IMR-90 (cell line): ENCODE measurements at regions not wholly inside any gene's neighbourhood (a gene's known extent, or its start where the extent isn't known, plus 50 kb on each side); places are given as distances from the start of the nearest gene placed in this dataset.
"Not testable (repeated sequence)": the region's sequence is repeated elsewhere in the genome, so short reads cannot be mapped to it uniquely, and the experiment has no call there.

Experiments used
- ATAC-seq: fragments of 200-7000 bp; cut with Tn5 transposase; 2 replicates; pipeline ENCODE4 v1.9.1; 2020; ENCODE audit warnings: low read depth, mild to moderate bottlenecking, moderate library complexity
- BruUV-seq: library from RNA; stranded (reverse); fragments of 400-500 nt; replicated peaks from 2 replicates; lab custom pipeline; 2021; lab: Mats Ljungman, UMichigan
- CTCF ChIA-PET: fragments of 300-600 bp; formaldehyde crosslinking; extraction: SDS; loops from one replicate; lab custom pipeline; 2021; ENCODE audit warnings: antibody characterized with exemption; lab: Yijun Ruan, JAX
- POLR2A ChIA-PET: fragments of 300-600 bp; sonication (Branson Sonifier 250); formaldehyde crosslinking; loops from one replicate; lab custom pipeline; 2022; ENCODE audit warnings: antibody characterized with exemption; ENCODE audit not compliant: unreplicated experiment; lab: Charles Lee
- DNase-seq: peaks from one replicate; pipeline ENCODE4 v3.0.0; 2013
- H2AFZ ChIP-seq: replicated peaks from 2 replicates; pipeline ENCODE3; 2013; ENCODE audit warnings: low read length, mild to moderate bottlenecking; ENCODE audit not compliant: poor library complexity
- H2AK5ac ChIP-seq: 2 replicates; pipeline ENCODE4 v1.6.1; 2013; ENCODE audit warnings: low read depth, low read length, inconsistent platforms
- H2AK9ac ChIP-seq: replicated peaks from 2 replicates; pipeline ENCODE3; 2013; ENCODE audit warnings: mild to moderate bottlenecking, low read depth, low read length, moderate library complexity; ENCODE audit not compliant: poor library complexity
- H2BK120ac ChIP-seq: 2 replicates; pipeline ENCODE4 v1.6.1; 2013; ENCODE audit warnings: low read depth, low read length, inconsistent platforms
- H2BK15ac ChIP-seq: 3 replicates; pipeline ENCODE4 v1.6.1; 2013; ENCODE audit warnings: low read depth, low read length, inconsistent platforms
- H2BK20ac ChIP-seq: 2 replicates; pipeline ENCODE4 v1.6.1; 2013; ENCODE audit warnings: low read depth, mild to moderate bottlenecking, inconsistent platforms, low read length, moderate library complexity
- H2BK5ac ChIP-seq: 2 replicates; pipeline ENCODE4 v1.6.1; 2013; ENCODE audit warnings: mild to moderate bottlenecking, low read depth, low read length, inconsistent platforms; ENCODE audit not compliant: poor library complexity, severe bottlenecking
- H3K14ac ChIP-seq: replicated peaks from 2 replicates; pipeline ENCODE4 v1.6.1; 2013; ENCODE audit warnings: low read depth, low read length, inconsistent platforms
- H3K18ac ChIP-seq: 2 replicates; pipeline ENCODE4 v1.6.1; 2013; ENCODE audit warnings: low read depth, low read length, control low read depth
- H3K23ac ChIP-seq: 2 replicates; pipeline ENCODE4 v1.6.1; 2013; ENCODE audit warnings: low read depth, low read length, inconsistent platforms
- H3K27ac ChIP-seq: 2 replicates; pipeline ENCODE4 v1.5.1; 2013; ENCODE audit warnings: mild to moderate bottlenecking, control low read depth, low read length; ENCODE audit not compliant: insufficient read depth
- H3K27me3 ChIP-seq: 2 replicates; pipeline ENCODE4 v1.6.1; 2013; ENCODE audit warnings: low read length; ENCODE audit not compliant: control insufficient read depth, insufficient read depth
- H3K36me3 ChIP-seq: 2 replicates; pipeline ENCODE4 v1.6.1; 2013; ENCODE audit warnings: low read length, mixed read lengths; ENCODE audit not compliant: control insufficient read depth, insufficient read depth
- H3K4ac ChIP-seq: 2 replicates; pipeline ENCODE4 v1.6.1; 2013; ENCODE audit warnings: low read depth, low read length, inconsistent platforms
- H3K4me1 ChIP-seq: 2 replicates; pipeline ENCODE4 v1.6.1; 2013; ENCODE audit warnings: low read length, mixed read lengths; ENCODE audit not compliant: control insufficient read depth, insufficient read depth
- H3K4me2 ChIP-seq: 2 replicates; pipeline ENCODE4 v1.6.1; 2013; ENCODE audit warnings: low read depth, mild to moderate bottlenecking, control low read depth, low read length, moderate library complexity
- H3K4me3 ChIP-seq: 2 replicates; pipeline ENCODE4 v1.5.1; 2013; ENCODE audit warnings: low read depth, mild to moderate bottlenecking, control low read depth, low read length, moderate library complexity; ENCODE audit not compliant: insufficient read depth
- H3K56ac ChIP-seq: 2 replicates; pipeline ENCODE4 v1.6.1; 2013; ENCODE audit warnings: low read length, inconsistent platforms; ENCODE audit not compliant: insufficient read depth; ENCODE audit errors: extremely low read depth
- H3K79me1 ChIP-seq, 2 experiments: 2 replicates each; pipeline ENCODE4 v1.6.1; 2013; ENCODE audit warnings: low read length in 2 of 2, inconsistent platforms in 1 of 2, low read depth in 1 of 2
- H3K9ac ChIP-seq: 2 replicates; pipeline ENCODE4 v1.6.1; 2013; ENCODE audit warnings: low read depth, low read length, control low read depth
- H3K9me1 ChIP-seq: 2 replicates; pipeline ENCODE4 v1.6.1; 2013; ENCODE audit warnings: low read length, inconsistent platforms; ENCODE audit not compliant: insufficient read depth
- H3K9me3 ChIP-seq: 2 replicates; pipeline ENCODE4 v1.6.1; 2013; ENCODE audit warnings: low read length; ENCODE audit not compliant: control insufficient read depth, insufficient read depth
- H4K20me1 ChIP-seq: 2 replicates; pipeline ENCODE4 v1.6.1; 2013; ENCODE audit warnings: low read length, inconsistent platforms; ENCODE audit not compliant: insufficient read depth
- H4K5ac ChIP-seq: 2 replicates; pipeline ENCODE4 v1.6.1; 2013; ENCODE audit warnings: mild to moderate bottlenecking, low read depth, low read length, control low read depth
- H4K8ac ChIP-seq, 2 experiments: 2 replicates each; pipeline ENCODE4 v1.6.1; 2013; ENCODE audit warnings: low read depth in 2 of 2, low read length in 2 of 2, control low read depth in 1 of 2, inconsistent platforms in 1 of 2
- H4K91ac ChIP-seq: 2 replicates; pipeline ENCODE4 v1.6.1; 2013; ENCODE audit warnings: low read depth, low read length, inconsistent platforms; ENCODE audit not compliant: insufficient read depth
- WGBS, 2 experiments: methylation state at CpG; one replicate each; pipeline versions ENCODE4 v1.1.5 to v1.1.7; 2013; ENCODE audit warnings: missing lambda C conversion rate in 2 of 2; ENCODE audit not compliant: insufficient read length in 1 of 2; ENCODE audit errors: extremely low coverage in 2 of 2; 5-methylcytosine and 5-hydroxymethylcytosine counted together
- dilution Hi-C: fragments of 300-500 bp; cut with HindIII; formaldehyde crosslinking; loops from one replicate; pipeline ENCODE4 v1.14.3; 2018; ENCODE audit warnings: low sequenced_read_pairs; ENCODE audit not compliant: unreplicated experiment
- in situ Hi-C: fragments of 300-500 bp; cut with MboI; formaldehyde crosslinking; loops from 3 replicates; pipeline ENCODE4 v1.14.3; 2019; ENCODE audit warnings: low sequenced_read_pairs, inconsistent platforms, mixed read lengths
- intact Hi-C: fragments of 100-400 bp; cut with micrococcal nuclease; formaldehyde crosslinking; loops from 2 replicates; pipeline ENCODE4 v1.10.0; 2022

DNA sequence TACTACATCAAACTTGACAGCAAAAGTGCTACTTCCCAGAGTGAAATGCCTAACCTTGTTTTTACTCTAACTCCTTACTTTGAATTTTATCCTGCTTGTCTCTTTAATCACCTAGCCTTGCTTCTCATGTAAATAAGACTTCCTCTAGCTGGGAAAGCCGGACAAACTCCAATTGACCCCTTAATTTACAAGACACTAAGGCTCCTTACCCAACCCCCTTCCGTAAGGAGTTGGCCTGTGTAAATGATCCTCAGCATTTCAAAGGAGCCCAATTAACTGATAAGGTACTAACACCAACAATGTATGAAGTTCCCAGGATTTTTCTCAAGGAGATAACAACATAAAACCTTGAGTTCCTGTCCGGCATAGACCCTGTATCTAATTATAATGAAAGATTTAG lies 1728.4 kb downstream of the BRINP3 start:
- H2BK5ac ChIP-seq, in situ Hi-C loops, H2BK15ac ChIP-seq, H3K9ac ChIP-seq, H3K9me1 ChIP-seq, H4K91ac ChIP-seq, H2AK5ac ChIP-seq, POLR2A ChIA-PET, DNase-seq, H3K36me3 ChIP-seq, H3K4me2 ChIP-seq, BruUV-seq, H4K20me1 ChIP-seq, H3K14ac ChIP-seq, H2BK20ac ChIP-seq, H3K18ac ChIP-seq, H3K4me1 ChIP-seq, H2AK9ac ChIP-seq, intact Hi-C loops, H3K27me3 ChIP-seq, H3K56ac ChIP-seq, dilution Hi-C loops, H3K4me3 ChIP-seq, H3K79me1 ChIP-seq, ATAC-seq, H4K5ac ChIP-seq, H4K8ac ChIP-seq, H3K9me3 ChIP-seq, H3K4ac ChIP-seq, H2BK120ac ChIP-seq, H3K23ac ChIP-seq, H2AFZ ChIP-seq, H3K27ac ChIP-seq: not testable (repeated sequence)
- WGBS, 2 experiments: no CpG with 5 or more reads among the region's 3 CpGs
- CTCF ChIA-PET: interaction anchor here (1.0 kb wide), 1 partner anchor 1572 kb away, joined by 3 read pairs; no protein-coding TSS in a partner anchor

GRCh38 chr1:188752027-188752426 lies 1725.6 kb downstream of the BRINP3 start:
- H3K23ac ChIP-seq, H3K79me1 ChIP-seq, BruUV-seq, DNase-seq, H2BK120ac ChIP-seq, POLR2A ChIA-PET, H2BK5ac ChIP-seq, H3K27ac ChIP-seq, H2BK15ac ChIP-seq, H2BK20ac ChIP-seq, CTCF ChIA-PET, dilution Hi-C loops, H3K9me1 ChIP-seq, H2AK9ac ChIP-seq, H4K8ac ChIP-seq, H3K9ac ChIP-seq, H3K14ac ChIP-seq, H2AFZ ChIP-seq, H3K9me3 ChIP-seq, H3K4me1 ChIP-seq, intact Hi-C loops, H2AK5ac ChIP-seq, H4K5ac ChIP-seq, H4K91ac ChIP-seq, ATAC-seq, H4K20me1 ChIP-seq, H3K18ac ChIP-seq, H3K4ac ChIP-seq, H3K27me3 ChIP-seq, H3K4me2 ChIP-seq, H3K4me3 ChIP-seq, in situ Hi-C loops, H3K36me3 ChIP-seq, H3K56ac ChIP-seq: not testable (repeated sequence)
- no CpG with 5 or more reads among the region's 3 CpGs for WGBS, 2 experiments
